LNCAP (cell line): ENCODE measurements at regions not wholly inside any gene's neighbourhood (a gene's known extent, or its start where the extent isn't known, plus 50 kb on each side); places are given as distances from the start of the nearest gene placed in this dataset.

Source experiments
- CTCF ChIP-seq: fragments of 450-650 bp; IDR thresholded peaks from 2 replicates; pipeline ENCODE4 v1.5.1; 2017; ENCODE audit warnings: mild to moderate bottlenecking

GRCh38 chr5:44539602-44539919 is 150.3 kb upstream of the FGF10 start:
- no peak for TF ChIP-seq CTCF

- TF ChIP-seq CTCF = no peak
Measured at GRCh38 chr5:44538797-44539601, 149.8 kb upstream of the FGF10 start.

GRCh38 chr5:44536650-44537260 is 147.5 kb upstream of the FGF10 start:
- peak; percentile 73 for TF ChIP-seq CTCF

GRCh38 chr5:44535621-44536020 is 146.4 kb upstream of the FGF10 start:
- no peak for TF ChIP-seq CTCF

- TF ChIP-seq CTCF = no peak
Measured at GRCh38 chr5:44532981-44533380, 143.8 kb upstream of the FGF10 start.

- no peak for TF ChIP-seq CTCF
Measured at GRCh38 chr5:44511596-44511995, 122.4 kb upstream of the FGF10 start.

- TF ChIP-seq CTCF = no peak
Measured at GRCh38 chr5:44506561-44506960, 117.3 kb upstream of the FGF10 start.
